Midbrain (tissue), 1 donor: ENCODE measurements at regions not wholly inside any gene's neighbourhood (a gene's known extent, or its start where the extent isn't known, plus 50 kb on each side); places are given as distances from the start of the nearest gene placed in this dataset.

Experiments used
- DNase-seq: peaks from one replicate; lab custom pipeline; 2025; lab: John Stamatoyannopoulos, UW

DNA sequence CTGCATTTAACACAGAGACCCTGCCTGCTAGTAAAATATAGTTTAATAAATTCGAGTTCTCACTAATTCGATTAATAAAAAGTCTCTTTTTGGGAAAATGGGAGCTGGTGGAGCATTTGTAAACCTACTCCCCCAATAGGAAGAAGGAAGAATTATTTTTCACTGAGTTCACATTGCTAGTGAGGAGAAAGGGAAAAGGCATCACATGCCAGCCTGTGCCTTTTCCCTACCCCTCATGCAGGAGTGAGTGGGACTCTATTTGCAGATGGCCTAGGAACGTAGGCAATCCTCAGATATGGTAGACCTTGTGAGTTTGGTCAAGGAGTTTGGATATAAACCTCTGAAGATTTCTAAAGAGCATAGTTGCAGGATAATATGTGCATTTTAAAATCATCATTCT lies 218.4 kb upstream of the TRIB2 start:
- DNase-seq, result no peak

DNA sequence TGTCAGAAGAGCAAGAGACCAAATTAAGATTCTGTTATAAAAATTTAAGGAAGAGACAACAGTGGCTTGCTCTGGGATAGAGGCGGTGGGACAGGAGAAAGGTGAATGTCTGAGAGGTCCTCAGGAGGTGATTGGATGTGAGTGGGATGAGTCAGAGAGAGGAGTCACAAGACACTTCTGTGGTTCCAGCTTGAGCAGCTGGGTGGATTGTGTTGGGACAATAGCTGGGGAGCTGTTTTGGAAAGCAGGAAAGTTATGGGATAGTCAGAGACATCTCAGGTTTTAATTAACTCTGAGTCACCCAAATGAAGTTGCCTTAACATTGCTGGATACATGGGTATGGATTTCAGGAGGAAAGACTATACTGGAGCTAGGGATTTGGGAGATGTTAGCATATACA lies 218.0 kb upstream of the TRIB2 start:
- no peak for DNase-seq

DNA sequence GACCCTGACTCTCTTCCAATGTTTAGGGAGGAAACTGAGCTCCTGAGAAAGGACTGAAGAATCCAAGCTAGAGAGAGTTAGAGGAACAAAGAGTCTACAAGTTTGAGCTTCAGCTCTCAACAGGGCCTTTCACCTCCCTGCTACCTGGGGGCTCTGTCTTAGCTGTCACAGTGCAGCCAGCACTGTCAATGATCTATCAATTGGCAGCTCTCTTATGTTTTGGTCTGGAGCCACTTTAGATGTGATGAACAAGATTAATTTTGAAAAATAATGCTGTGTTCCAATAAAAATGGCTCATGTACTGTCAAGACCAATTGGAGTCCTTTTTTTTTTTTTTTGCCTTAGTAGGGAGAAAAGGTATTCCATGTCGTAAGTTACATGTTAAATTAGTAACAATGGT lies 215.8 kb upstream of the TRIB2 start:
- DNase-seq, result no peak

DNA sequence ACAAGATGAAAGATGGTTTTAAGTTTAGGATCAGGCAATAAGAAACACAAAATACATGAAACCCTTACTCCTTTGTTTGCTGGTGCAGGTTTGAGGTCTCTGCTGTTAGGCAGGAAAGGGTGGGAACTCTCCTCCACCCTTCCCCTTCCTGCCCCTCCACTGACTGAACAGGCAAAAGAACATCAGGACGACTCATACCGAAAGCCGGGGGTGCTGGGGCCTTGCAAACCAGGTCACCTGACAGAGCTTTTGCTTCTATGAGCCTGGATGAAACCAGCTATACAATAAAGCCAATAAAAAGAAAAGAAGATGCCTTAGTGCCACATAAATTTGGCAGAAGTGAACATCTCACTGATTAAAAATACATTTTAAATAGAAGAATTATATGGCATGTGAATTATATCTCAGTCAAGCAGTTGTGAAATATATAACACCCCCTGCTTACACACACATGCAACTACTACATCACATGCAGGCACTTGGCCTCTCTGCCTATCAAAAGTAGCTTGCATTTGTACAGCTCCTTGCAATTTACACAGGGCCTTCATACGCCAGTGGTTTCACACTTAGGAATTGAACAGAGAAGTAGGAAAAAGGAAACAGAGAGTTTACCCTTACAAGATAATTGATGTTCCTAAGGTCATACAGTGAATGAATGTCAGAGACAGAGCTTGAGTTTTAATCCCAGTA lies 215.1 kb upstream of the TRIB2 start:
- DNase-seq, result no peak

DNA sequence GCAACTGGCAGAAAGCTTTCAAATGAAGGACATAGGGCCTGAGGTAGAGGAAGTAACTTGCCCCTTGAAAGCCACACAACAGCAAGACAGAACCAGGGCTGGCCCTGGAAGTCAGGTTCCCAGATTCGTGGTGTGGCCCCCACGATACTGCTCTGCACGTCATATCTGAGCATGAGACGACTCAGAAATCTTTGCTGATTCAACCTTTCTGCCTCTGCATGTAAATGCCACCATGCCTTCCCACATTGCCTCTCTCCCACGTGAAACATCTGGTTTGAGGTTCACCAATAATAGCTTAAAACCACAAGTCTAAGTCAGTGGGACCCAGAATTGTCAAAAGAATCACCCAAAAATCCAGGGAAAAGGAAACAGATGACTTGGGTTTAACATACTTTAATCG lies 214.0 kb upstream of the TRIB2 start:
- DNase-seq, result no peak

DNA sequence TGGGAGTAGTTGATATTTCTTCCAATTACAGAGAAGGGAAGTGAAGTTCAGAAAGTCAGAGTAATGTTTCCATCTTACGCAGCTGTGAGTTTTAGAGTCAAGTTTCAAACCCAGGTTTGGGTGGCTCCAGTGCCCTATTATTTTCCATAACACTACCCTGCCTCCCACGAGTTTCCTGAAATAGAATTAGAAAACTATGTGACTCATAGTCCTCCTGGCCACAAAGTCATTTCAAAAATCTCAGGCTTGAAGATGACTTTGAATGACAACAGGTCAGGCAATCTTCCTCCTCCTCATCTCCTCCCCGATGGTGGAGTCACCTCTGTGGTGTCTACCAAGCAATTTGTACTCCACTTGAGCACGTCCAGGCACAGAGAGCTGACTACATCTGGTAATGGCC lies 212.3 kb upstream of the TRIB2 start:
- DNase-seq, result no peak

DNA sequence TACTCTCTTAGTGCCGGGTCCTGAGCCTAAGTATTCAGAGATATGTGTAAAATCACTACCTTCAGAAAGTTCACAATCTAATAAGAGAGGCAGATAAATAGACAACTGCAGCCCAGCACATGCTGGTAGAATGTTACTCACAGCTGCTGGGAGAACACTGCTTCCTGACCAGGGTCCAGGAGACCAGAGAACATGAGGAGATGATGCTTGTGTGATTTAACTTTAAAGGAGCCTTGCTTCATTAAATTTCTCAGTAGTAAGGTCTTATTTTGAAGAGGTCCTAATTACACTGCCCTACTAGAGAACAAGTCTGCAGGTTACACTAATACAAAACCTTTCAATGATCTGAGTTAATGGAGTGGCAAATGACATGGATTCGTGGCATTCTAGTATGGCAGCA lies 209.9 kb upstream of the TRIB2 start:
- no peak for DNase-seq

DNA sequence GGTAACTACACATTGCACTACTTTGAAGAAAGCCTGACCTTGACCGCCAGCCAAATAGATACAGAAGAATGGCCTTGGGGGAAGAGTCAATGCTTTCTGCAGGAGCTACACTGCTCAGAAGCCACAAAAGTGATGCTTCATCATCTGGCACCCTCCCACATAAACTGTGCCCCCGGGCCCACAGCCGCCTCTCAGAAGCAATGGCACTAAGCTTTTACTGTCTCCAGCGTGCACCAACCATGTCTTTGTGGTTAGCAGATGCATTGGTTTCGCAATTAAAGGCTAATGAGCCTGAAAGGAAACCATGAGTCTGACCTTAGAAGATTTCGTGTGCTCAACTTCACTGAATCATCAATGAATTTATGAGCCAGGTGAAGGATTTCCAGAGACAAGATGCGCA lies 209.4 kb upstream of the TRIB2 start:
- no peak for DNase-seq

DNA sequence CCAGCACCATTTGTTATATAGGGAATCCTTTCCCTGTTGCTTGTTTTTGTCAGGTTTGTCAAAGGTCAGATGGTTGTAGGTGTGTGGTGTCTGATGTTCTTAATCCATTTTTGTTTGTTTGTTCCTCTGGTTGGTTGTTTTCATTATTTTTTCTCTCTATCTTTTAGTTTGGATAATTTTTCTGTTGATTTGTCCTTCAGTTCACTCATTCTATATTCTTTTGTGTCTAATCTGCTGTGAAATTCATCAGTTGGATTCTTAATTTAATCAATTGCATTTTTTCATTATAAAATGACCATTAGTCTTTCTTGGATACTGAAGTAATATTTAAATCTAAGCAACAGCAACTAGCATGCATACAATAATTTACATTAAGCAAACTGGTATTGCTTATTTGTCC lies 206.7 kb upstream of the TRIB2 start:
- DNase-seq, result no peak

DNA sequence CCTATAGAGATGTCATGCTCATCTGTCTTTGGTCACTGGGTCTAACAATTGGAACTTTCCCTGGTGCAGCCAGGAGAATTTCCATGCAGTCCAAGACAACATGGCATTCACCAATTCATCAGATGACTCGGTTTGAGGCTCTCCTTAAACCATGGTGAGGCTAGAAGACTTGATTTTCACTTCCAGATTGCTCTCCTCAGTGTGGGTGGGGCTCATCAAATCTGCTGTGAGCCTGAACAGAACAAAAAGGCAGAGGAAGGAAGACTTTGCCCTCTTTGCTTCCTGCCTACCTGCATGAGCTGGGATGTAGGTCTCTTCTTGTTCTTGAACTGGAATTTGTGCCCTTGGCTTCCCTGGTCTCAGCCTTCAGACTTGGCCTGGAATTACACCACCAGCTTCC lies 203.4 kb upstream of the TRIB2 start:
- no peak for DNase-seq

DNA sequence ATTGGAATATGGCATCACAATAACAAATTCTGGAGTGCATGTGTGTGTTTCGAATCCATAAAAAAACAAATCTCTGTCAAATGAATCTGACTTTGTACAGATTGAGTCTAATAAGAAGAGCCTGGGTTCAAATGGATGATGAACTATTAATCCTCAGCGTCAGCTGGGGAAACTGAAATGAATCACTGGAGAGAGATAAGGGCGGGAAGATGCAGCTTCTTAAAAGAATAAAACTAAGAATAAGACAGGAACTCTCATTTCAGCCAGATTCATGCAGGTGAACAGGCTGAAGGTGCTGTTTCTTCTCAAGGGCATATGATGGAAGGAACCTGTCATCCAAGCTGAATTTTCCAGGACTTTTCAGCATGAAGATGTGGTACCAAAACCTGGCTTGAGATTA lies 202.6 kb upstream of the TRIB2 start:
- no peak for DNase-seq

DNA sequence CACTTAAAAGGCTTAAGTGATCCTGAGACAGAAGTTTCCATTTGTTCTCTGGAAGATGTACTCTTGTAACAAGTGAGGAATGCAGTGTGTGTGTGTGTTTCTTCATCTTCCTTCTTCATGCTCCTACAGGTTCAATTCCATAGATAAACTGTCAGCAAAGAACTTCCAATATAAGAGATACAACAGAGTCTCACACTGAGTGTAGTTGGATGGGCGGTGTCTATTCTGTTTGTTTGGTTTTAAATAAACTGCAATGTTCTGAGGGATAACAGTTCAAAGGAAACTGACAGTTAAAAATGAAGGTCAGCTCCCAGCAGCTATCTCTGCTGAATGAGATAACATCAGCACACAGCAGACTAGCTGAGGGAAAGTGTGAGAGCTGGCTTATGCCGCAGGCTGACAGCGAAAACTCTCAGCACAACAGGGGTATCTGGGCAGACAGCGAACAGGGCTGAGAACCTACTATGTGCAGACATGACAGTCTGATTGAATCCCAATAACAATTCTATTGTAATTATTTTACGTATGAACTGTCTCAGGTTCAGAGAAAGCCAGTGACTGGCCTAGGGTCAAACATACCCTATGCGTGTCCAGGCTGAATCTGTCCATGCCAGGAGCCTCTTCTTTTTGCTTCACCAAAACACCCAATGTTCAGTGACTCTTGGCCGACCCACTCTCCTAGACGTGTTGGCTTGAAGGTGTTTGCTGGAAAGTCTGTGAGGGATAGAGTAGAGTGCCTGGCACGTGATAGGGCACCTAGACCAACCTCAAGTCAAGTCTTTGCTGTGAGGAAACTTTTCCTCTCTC lies 201.9 kb upstream of the TRIB2 start:
- DNase-seq, result no peak

DNA sequence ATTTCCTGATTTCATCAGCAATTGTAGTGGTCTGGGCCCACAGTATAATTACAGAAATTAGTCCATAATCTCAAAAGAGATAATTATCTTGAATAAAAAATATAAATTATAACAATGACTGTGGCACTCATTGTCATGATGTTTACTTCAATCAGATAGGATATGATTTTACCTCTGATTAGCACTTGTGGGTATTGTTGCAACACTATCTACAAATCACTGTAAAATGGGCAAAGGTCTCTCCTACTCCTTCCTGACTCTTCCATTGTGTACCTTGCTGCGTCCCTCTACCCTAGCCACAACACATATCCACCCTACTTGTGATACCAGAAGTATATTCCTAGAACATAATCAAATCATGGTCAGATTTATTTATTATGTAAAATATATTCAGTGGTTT lies 200.9 kb upstream of the TRIB2 start:
- DNase-seq, result no peak

DNA sequence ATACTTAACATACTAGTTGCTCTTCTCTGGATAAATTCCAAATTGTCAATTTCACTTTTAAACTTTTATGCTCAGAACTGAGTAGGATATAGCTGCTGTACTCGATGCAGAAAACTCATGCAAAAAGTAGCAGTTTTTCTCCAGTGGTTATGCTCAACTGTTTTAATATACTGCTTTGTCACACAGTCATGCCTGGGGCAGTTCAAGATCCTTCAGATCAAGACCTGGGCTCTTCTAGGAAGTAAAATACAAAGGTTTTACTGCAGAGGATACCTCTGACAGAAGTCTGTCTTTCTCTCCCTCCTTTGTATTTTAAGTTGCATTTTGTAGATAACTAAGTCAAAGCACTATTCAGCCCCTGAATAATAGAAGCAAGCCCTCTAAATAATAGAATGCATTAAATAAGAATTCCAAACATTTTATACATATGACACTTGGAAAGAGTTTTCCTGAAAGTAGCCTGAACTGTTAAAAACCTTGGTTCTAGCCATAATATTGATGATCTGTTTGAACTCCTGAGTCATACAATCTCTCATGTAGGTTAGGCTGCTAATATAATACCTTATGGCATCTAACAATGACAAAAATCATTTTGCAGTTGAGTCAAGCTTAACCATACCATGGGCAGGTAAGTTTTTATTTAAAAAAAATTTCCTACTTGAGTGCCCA lies 183.3 kb upstream of the TRIB2 start:
- DNase-seq, result no peak

DNA sequence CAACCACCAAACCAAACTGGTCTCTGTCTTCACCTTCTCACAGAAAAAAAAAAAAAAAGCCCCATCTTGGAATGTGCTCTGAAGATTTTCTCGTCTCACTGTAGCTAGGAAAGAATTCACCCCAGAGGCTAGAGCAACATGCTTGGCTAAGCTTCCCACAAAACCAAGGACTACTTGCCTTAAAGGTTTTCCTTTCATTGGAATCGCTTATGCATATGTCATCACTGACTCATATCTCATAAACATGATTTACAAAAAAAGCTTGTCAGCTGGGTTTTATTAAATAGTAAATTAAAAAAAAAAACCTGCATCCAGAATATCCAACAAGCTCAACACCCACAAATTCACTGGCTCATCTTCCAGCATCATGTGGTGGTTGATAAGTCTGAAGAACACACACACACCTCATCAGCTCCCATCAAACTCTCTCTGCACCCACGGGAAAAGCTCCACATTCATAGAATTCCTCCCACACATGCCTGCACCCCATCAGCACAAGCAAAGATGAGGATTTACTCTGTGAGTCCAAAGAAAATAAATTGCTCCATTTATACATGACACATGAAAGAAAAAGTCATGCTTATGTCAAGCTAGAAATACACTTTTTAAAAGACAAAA lies 182.0 kb upstream of the TRIB2 start:
- no peak for DNase-seq

DNA sequence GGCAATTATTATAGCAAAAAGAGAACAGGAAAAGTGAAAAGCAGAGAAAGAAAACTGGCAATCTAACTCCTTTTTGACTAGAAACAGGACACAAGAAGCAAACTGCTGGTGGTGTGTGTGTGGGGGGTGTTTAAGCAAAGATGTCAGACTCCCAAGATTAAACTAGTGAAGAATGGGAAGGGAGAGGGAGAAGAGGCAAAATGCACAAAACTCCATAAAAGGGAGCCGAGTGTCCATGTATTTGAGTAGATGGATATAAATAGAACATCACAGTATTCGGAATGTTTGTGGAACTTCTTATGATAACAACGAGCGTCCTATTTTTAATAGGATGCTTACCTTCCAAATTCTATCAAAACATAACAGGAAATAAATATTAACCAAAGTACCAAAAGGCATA lies 179.8 kb upstream of the TRIB2 start:
- no peak for DNase-seq

DNA sequence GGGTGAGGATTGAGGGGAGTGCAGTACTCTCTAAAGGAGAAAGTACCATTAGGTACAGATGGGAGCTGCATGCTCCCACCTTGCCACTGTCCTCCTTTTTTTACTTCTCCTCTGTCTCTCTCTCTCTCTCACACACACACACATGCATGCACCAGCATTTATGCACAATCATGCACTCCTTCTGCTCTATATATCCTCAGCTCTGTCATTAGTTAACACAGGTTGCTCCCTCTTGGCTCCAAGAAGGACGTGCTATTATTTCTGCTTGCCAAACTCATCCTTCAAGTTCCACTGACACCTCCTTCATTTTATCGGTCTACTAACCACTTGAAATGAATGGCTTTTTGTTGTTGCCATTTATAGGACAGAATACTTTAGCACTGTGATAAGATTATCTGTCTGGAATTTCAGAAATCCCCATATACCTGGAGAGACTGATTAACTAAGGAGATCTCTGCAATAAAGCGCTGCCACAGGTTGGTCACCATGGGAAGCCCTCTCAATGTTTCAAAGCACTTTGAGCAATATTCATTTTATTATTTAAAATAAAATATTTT lies 178.5 kb upstream of the TRIB2 start:
- DNase-seq, result no peak

DNA sequence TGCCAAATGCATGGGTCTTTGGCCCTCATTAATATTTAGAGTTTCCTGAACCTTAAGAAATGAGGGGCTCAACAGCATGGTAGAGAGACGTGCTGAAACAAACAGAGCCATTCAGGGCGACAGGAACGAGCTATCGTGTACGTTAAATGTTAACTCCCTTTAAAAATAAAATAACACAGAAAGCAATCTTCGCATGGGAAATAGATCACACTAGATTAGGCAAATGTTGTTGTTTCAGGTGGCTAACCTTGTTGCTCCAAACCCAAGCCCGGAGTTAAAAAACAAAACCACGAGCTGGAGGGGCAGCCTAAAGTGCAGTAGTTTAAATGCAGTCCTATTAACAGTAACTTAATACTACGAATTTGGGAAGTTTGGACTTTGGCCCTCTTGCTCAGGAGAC lies 177.4 kb upstream of the TRIB2 start:
- no peak for DNase-seq

DNA sequence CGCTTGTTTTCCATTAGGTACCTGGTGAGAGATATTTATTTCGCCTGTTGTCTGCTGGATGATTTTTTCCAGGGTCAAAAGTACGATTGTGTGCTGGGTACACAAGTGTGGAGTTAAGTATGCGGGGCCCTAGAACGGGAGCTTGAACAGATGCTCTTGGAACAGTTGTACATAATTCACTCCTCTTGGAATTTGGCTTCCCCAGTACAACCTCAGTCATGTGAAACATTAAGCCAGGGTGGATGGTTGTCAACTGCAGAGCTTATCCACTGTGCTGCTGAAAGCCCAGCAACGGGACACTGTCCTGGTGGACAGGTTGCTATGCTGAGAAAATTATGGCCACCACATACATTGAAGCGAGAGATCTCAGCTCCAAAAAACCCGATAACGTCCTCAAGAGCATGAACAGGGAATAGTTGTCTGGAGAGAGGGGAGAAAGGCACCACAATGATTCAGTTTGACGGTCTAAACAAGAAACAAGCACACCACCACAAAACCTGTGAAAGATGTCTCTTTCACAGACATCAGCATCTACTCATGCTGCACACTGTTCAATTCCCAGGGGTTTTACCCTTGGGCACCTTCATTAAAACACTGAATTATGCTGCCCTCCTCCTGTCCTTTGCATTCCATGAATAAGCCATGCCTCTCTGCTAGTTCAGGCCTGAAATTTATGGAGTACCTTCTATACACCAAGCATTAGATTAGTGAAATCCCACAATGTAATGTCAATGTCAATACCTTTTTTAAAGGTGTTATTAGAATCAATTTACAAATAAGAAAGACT lies 176.8 kb upstream of the TRIB2 start:
- no peak for DNase-seq

DNA sequence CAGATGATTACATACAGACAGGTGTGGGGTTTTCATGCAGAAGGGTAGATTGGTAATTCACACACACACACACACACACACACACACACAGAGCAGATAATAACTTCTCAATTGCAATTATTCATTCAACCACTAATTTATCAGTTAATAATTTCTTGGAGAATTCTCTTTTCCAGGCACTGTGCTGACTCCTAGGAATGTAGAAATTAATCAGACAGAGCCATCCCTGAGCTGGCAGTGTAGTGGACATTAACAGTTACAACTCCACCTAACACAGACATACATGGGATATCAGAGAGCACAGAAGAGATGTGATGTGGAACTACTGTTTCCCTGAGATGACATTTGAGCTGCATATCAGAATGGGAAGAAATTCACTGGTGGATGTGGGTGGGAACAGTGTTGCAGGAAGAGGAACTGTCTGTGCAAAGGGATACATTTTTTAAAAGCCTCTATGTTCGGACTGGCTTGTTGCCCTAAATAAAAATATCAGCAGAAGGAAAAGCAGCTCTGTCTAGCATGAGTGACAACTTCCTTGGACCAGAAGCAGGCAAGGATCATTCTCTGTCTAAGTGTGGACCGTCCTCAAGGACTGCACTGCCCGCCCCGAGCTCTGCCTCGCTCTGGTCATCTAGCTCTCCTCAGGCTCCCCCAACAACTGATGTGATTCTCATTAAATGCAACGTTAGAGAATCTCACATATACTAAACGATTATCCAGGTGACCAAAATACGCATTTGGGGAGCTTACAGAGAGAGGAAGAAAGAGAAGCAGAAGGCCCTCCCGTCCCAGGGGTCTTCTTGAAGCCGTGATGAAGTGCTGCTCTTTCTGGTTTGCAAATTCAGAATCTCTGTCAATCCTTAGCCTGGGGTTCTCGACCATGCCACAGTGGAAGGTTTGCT lies 173.4 kb upstream of the TRIB2 start:
- no peak for DNase-seq
